HTR-8/SVneo (cell line): ENCODE measurements at regions not wholly inside any gene's neighbourhood (a gene's known extent, or its start where the extent isn't known, plus 50 kb on each side); places are given as distances from the start of the nearest gene placed in this dataset.

ENCODE experiments used
- DNase-seq: peaks from one replicate; pipeline ENCODE4 v3.0.0; 2011; ENCODE audit warnings: low spot score, mixed read lengths; ENCODE audit not compliant: insufficient read length
- FAIRE-seq: peaks from 2 replicates; lab custom pipeline; 2011; peaks lifted over from hg19 to GRCh38; lab: Jason Lieb, UNC

DNA sequence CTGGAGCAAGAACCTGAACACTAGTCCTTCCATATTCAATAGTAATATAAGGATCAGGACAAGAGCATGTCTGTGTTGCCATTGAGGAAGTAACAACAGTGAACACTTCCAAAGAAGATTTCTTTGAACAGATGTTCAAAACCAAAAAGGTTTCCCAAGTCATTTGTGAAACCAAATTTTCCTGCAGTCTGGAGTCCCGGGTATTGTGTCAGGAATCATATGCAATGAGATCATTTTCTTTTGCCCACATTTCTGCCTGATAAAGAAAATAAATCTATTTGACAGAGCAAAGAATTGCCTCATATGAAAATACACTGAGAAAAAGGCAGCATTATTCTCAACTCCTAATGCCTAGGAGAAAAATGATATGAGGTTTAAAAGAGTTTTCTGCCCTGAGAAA is 151.7 kb downstream of the SNX18 start:
- FAIRE-seq (no peak), DNase-seq (no peak)

- FAIRE-seq (no peak), DNase-seq (no peak)
Measured at GRCh38 chr5:54668096-54668495, 150.5 kb downstream of the SNX18 start.

GRCh38 chr5:54667136-54667535 is 149.6 kb downstream of the SNX18 start:
- no peak for DNase-seq
- no peak for FAIRE-seq

DNA sequence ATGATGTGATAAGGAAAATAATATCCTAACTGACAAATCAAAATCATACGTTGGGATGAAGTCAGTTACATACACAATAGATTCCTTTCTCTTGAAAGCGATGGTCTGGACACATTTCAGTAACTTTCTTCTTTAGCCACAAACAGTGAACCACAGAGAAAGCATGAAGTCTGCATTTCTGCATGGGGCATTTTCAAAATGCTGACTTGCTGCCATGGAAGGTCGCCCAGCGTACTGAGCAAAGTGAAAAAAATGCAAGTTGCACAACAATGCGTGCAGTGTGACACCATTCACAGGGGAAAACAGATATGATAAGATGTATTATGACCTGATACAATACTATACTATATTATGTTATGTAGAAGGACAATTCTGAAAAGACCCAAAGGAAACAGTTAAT is 146.3 kb downstream of the SNX18 start:
- FAIRE-seq (peak; percentile 86), DNase-seq (peak; percentile 34)

DNA sequence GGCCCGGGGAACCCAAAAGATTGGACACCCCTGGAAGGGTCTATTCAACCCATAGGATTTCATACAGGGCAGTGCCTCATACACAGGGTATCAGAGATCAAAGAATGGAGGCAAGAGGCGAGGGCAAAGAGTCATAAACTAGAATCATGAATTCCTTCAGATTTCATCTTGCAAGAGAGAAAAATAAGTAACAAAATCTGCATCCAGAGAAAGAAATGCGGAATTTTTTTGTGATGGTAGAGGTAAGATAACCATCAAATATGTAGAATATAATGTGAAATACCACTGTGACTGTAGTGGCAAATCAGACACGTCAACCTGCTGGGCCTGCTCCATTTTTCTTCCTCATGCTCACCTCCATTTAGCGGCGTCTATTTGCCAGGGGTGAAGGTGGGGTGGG is 143.6 kb downstream of the SNX18 start:
- no peak for DNase-seq
- no peak for FAIRE-seq

- FAIRE-seq, result no peak
- no peak for DNase-seq
Measured at GRCh38 chr5:54659700-54660131, 142.2 kb downstream of the SNX18 start.

DNA sequence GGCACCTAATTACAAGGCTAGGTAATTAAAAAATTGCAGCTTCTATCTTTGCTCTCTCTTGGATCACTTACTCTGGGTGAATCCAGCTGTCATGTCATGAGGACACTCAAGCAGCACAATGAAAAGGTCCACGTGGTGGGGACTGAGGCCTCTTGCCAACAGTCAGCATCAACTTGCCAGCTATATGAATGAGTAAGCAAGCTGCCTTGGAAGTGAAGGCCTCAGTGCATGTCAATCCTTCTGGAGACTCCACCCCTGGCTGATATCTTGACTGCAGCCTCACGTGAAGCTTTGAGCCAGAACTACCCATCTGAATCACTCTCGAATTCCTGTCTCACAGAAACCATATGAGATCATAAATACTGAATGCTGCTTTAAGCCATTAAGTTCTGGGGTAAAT is 140.5 kb downstream of the SNX18 start:
- peak; percentile 69 for FAIRE-seq
- peak; percentile 64 for DNase-seq

DNA sequence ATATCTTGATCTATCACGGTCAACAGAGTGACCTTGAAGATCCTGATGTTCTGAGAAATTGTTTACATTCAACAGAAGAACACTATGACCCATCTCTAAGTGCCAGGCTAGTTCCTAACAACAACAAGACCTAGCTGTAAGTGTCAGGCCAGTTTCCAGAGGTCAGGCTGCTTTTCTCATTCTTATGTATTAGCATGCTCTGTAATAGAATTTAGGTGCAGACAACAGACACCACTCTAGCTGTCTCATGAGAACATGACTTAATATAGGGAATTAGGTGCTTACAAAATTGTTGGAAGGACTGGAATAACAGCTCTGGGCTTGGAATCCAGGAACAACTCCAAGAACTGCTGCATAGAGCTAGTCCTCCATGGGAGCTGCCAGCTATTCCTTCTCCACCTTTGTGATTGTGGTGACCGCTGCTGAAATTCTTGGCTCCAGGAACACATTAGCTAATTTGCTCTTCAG is 138.7 kb downstream of the SNX18 start:
- DNase-seq (no peak), FAIRE-seq (no peak)

DNA sequence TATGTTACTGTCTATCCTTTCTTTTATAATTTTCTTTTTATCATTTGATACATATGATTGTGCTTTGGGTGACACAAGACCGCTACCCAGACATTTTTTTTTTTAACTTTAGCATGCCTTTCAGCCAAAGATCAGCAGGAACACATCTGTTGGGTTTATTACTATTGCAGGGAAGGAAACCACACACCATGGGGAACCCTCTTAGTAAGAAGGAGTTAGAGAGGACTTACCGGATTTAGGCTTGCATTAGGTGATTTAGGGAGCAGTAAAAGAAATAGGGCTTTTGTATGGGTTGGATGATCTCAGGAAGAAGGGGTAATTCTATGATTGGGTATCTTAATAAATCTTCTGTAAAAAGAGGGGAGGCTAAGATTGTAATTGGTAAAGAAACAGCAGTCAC is 138.2 kb downstream of the SNX18 start:
- DNase-seq, result no peak
- no peak for FAIRE-seq

DNA sequence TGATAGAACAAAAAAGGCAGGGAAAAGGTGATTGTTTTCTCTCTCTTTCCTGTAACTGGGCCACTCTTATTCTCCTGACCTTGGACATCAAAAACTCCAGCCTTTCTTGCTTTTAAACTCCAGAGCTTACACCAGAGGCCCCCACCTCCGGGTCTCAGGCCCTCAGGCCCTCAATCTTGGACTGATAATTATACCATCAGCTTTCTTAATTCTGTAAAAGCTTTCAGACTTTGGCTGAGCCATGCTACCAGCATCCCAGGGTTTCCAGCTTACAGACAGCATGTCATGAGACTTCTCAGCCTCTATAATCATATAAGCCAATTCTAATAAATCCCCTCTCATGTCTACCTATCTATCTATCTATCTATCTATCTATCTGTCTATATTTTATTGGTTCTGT is 137.7 kb downstream of the SNX18 start:
- no peak for FAIRE-seq

DNA sequence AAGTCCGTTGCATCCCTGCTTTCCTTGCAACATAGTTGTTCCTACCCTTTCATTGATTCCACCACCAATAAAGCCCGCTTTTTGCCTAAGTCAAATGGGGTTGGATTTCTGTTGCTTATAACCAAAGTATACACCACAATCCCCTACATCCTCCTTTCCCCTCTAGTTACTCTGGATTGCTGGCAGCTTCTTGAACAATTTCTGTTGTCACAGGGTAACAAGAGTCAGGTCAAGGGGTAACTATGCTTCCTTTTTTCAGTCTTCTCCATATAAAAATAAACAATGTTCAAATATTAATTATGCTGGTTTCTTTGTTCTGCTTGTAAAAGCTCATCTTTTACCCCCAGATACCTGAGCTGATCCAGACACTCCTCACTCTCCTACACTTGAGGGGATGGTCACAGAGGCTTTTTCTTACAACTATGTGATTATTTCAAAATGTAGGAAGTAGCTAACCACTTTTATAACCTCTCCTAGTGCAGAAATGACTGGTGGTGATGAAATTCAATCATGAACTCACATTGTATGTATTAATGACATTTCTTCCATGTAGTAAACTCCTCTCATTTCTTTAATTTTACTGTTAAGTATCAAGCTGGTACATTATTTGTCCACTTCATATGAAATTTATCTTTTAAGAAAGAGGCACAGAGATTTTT is 136.5 kb downstream of the SNX18 start:
- peak; percentile 54 for FAIRE-seq
- no peak for DNase-seq

More for the DNA sequence above, 137.7 kb downstream of the SNX18 start:
- no peak for DNase-seq

GRCh38 chr5:54651482-54652076 is 134.0 kb downstream of the SNX18 start:
- peak; percentile 10 for DNase-seq
- FAIRE-seq, result no peak

GRCh38 chr5:54649041-54649504 is 131.5 kb downstream of the SNX18 start:
- no peak for DNase-seq
- no peak for FAIRE-seq

GRCh38 chr5:54646356-54647101 is 129.0 kb downstream of the SNX18 start:
- FAIRE-seq (peak; percentile 48), DNase-seq (no peak)

DNA sequence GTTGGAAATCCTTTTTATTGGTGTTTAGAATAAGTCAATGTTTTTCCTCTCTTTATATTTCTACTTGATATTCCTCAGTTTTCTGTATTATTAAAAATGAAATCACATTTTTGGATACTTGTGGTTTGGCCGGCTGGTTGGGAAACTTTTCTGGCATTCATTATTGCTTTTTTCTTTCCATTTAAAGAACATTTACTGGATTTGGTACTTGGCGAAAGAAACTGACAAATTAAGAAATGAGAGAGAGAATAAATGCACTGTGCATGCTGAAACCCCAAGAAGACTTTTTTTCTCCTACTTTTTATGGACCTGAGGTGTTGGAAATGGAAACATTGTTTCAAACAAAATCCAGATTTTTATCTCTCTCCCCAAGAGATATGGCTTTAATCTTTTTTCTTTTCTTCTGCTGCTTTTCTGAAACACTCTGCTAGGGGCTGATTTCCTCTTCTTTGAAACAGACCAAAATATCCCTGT is 128.4 kb downstream of the SNX18 start:
- no peak for DNase-seq
- FAIRE-seq, result no peak

DNA sequence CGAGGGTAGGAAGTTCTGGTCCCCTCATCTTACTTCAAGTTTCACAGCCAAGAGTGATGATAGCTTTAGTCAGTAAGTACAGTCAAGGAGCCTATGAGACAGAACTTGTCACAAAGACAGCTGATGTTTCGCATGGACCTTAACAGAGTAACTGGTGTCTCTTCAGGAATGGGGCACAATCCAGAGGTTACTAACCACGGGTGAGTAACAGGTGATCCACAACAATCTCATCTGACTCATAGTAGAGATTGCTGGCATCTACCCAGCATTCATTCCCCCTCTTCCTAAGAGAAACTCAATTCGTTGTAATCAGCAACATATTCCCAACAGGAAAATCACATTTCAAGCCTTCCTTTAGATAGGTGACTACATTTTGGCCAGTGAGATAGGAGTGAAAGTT is 126.7 kb downstream of the SNX18 start:
- DNase-seq (peak; percentile 41), FAIRE-seq (peak; percentile 93)

DNA sequence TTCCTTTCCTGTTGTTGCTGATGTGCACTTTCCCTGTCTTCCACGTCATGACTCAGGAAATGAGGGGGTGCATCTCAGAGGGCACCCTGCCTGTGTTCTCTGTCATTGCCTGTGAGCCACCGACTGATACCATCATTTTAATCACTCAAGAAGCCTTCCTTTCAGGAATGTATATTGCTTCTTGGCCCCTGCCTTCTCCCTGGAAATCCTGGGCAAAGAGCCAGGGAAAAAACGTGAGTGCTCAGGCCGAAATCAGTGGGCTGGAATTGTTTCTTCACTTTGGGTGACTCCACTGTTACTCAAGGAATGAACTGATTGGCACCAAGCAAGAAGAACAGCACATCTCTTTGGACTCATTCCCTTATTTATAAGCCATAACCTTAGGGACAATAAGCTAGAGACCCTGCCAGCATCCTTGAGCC is 126.1 kb downstream of the SNX18 start:
- FAIRE-seq (no peak), DNase-seq (peak; percentile 67)

GRCh38 chr5:54639621-54640020 is 122.1 kb downstream of the SNX18 start:
- DNase-seq (no peak), FAIRE-seq (no peak)

DNA sequence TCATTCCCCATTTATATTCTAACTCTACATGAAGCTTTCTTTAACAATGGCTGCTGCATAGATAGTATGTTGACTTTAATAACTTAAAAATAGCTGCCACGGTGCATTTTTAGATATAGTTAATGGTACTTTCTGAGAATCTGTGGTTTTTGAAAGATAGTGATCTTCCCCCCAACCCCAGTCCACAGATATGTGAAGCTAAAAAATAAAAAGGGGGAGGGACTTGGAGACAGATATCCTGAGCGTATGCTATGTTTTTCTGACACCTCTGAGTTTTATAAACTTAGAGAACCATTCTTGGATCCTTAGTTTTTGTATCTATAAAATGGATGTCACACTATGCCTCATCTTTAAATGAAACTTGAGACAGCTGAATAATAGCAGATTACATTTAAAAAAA is 120.5 kb downstream of the SNX18 start:
- FAIRE-seq (no peak), DNase-seq (no peak)

DNA sequence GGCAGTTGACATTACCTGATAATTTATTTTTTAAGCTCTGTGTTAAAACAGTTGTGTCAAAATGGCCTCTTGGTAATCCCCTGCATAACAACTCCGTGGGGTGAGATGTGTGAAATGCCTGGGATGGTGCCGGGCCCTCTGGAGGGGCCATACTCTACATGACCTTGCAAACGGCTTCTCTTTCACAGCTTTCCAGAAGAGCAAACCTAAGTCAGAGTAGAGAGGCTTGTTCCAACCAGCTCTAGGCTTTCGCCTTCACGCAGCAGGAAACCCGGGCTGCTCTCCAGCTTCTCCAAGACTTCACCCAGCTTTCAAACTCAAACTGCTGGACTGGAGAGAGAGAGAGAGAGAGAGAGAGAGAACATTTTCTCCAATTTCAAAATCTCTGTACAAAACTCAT is 120.1 kb downstream of the SNX18 start:
- DNase-seq, result no peak
- no peak for FAIRE-seq

- no peak for DNase-seq
- FAIRE-seq, result no peak
Measured at GRCh38 chr5:54634089-54634488, 116.5 kb downstream of the SNX18 start.
